SH-SY5Y (cell line): ENCODE measurements at regions not wholly inside any gene's neighbourhood (a gene's known extent, or its start where the extent isn't known, plus 50 kb on each side); places are given as distances from the start of the nearest gene placed in this dataset.

Source experiments
- GATA2 ChIP-seq: IDR thresholded peaks from 2 replicates; pipeline ENCODE4 v1.6.1; 2011; ENCODE audit warnings: mild to moderate bottlenecking, low read depth, low read length
- GATA3 ChIP-seq: IDR thresholded peaks from 2 replicates; pipeline ENCODE4 v1.6.1; 2011; ENCODE audit warnings: low read depth, mild to moderate bottlenecking, low read length, moderate library complexity

GRCh38 chr17:71117466-71117865 lies 948.1 kb downstream of the KCNJ2 start:
- TF ChIP-seq GATA2 (no peak), GATA3 (no peak)
